ENCODE measurements at regions not wholly inside any gene's neighbourhood (a gene's known extent, or its start where the extent isn't known, plus 50 kb on each side); places are given as distances from the start of the nearest gene placed in this dataset.
"Not testable (repeated sequence)": the region's sequence is repeated elsewhere in the genome, so short reads cannot be mapped to it uniquely, and the experiment has no call there.

DNA sequence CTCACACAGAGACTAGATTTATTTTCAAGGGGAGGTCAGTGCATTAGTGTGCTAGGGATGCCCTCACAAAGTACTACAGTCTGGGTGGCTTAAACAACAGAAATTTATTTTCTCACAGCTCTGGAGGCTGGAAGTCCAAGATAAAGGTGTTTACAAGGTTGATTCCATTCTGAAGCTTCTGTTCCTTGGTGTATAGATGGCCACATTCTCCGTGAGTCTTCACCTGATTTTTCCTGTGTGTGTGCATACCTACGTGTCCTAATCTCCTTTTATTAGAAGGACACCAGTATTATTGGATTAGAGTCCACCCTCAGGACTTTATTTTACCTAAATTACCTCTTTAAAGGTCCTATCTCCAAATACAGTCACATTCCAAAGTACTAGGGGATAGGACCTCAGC is 91.7 kb upstream of the FRMD4A start:
- Histone ChIP-seq H3K4me2 (ENCODE audit: low read length) (no peak overlapping the region), H3K9me3 (ENCODE audit: low read length) (no peaks in the 10 kb centered on the region), H3K79me2 (ENCODE audit: insufficient read depth, low read depth, low read length) (no peaks in the 10 kb centered on the region), H3K4me1 (ENCODE audit: insufficient read depth, low read length, poor library complexity, severe bottlenecking) (no peaks in the 10 kb centered on the region), H2AFZ (ENCODE audit: low read length) (no peak overlapping the region), H4K20me1 (ENCODE audit: insufficient read depth, low read length) (no peaks in the 10 kb centered on the region), H3K36me3 (ENCODE audit: insufficient read depth, low read length) (no peaks in the 10 kb centered on the region), H3K27ac (ENCODE audit: low read depth, low read length, poor library complexity, severe bottlenecking) (no peak overlapping the region), H3K9me2 (ENCODE audit: insufficient read depth, low read length) (no peaks in the 10 kb centered on the region), H3K4me3 (ENCODE audit: low read depth, low read length, poor library complexity, severe bottlenecking) (no peak overlapping the region)
- ChIA-PET CTCF (ENCODE audit: unreplicated experiment) (no interaction called here), POLR2A (no interaction called here)
- no peak for TF ChIP-seq EZH2phosphoT487 (IDR thresholded peaks at IDR 0.05; ENCODE audit: borderline replicate concordance, low read depth, low read length)
- TF ChIP-seq, protein P1, sequence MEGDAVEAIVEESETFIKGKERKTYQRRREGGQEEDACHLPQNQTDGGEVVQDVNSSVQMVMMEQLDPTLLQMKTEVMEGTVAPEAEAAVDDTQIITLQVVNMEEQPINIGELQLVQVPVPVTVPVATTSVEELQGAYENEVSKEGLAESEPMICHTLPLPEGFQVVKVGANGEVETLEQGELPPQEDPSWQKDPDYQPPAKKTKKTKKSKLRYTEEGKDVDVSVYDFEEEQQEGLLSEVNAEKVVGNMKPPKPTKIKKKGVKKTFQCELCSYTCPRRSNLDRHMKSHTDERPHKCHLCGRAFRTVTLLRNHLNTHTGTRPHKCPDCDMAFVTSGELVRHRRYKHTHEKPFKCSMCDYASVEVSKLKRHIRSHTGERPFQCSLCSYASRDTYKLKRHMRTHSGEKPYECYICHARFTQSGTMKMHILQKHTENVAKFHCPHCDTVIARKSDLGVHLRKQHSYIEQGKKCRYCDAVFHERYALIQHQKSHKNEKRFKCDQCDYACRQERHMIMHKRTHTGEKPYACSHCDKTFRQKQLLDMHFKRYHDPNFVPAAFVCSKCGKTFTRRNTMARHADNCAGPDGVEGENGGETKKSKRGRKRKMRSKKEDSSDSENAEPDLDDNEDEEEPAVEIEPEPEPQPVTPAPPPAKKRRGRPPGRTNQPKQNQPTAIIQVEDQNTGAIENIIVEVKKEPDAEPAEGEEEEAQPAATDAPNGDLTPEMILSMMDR (conservative IDR thresholded peaks at IDR 0.05; ENCODE audit: low read length): no peak
- BruUV-seq (replicated peaks): no TSS peak
- no peak for DNase-seq (ENCODE audit: low spot score)
- intact Hi-C loops (cut with micrococcal nuclease; ENCODE audit: unreplicated experiment): no loop called here

DNA sequence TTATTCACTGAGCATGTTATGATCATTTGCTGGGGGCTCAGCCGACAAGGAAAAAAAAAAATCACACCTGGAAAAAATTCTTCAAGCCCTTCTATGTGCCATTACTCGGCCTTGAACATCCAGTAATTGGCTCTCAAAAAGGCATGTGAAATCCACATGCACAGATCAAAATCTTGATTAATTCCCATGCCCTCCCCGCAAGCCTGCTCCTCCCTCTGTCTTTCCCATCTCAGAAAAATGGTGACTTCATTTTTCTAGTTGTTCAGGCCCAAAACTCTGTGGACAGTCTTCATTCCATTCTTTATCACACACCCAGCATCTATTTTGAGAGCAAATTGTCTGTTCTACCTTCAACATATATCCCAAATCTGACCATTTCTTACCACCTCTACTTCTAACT is 91.2 kb upstream of the FRMD4A start:
- TF ChIP-seq, protein P1 (conservative IDR thresholded peaks at IDR 0.05; ENCODE audit: low read length): no peak
- no peak for TF ChIP-seq EZH2phosphoT487 (IDR thresholded peaks at IDR 0.05; ENCODE audit: borderline replicate concordance, low read depth, low read length)
- Histone ChIP-seq H3K36me3 (ENCODE audit: insufficient read depth, low read length) (no peaks in the 10 kb centered on the region), H3K4me2 (ENCODE audit: low read length) (no peak overlapping the region), H3K4me3 (ENCODE audit: low read depth, low read length, poor library complexity, severe bottlenecking) (no peak overlapping the region), H3K4me1 (ENCODE audit: insufficient read depth, low read length, poor library complexity, severe bottlenecking) (no peaks in the 10 kb centered on the region), H4K20me1 (ENCODE audit: insufficient read depth, low read length) (no peaks in the 10 kb centered on the region), H3K79me2 (ENCODE audit: insufficient read depth, low read depth, low read length) (no peaks in the 10 kb centered on the region), H3K27ac (ENCODE audit: low read depth, low read length, poor library complexity, severe bottlenecking) (no peak overlapping the region), H3K9me3 (ENCODE audit: low read length) (no peaks in the 10 kb centered on the region), H3K9me2 (ENCODE audit: insufficient read depth, low read length) (no peaks in the 10 kb centered on the region), H2AFZ (ENCODE audit: low read length) (no peak overlapping the region)
- ChIA-PET CTCF (ENCODE audit: unreplicated experiment) (no interaction called here), POLR2A (interaction anchor here (0.8 kb wide), 1 partner anchor 9 kb away, joined by 3 read pairs; no protein-coding TSS in a partner anchor)
- intact Hi-C loops (cut with micrococcal nuclease; ENCODE audit: unreplicated experiment): no loop called here
- DNase-seq (ENCODE audit: low spot score): no peak
- no TSS peak for BruUV-seq (replicated peaks)

DNA sequence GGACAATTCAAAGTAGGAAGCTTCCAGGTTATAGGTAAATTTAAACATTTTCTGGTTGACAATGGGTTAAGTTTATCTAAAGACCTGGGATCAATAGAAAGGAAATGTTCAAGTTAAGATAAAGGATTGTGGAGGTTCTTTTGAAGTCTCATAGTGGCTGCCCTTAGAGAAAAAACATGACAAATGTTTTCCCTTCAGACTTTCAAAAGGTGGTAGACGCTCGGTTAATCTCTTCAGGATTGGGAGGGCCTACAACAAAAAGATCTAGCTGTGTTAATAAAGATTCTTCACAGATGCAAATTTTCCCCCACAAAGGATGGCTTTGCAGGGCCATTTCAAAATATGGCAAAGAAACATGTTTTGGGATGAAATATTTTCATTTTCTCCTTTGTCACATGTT is 86.6 kb upstream of the FRMD4A start:
- H3K4me3 ChIP-seq (ENCODE audit: low read depth, low read length, poor library complexity, severe bottlenecking); CTCF ChIA-PET (ENCODE audit: unreplicated experiment); H3K4me1 ChIP-seq (ENCODE audit: insufficient read depth, low read length, poor library complexity, severe bottlenecking); DNase-seq (ENCODE audit: low spot score); BruUV-seq (replicated peaks); H3K4me2 ChIP-seq (ENCODE audit: low read length); intact Hi-C loops (cut with micrococcal nuclease; ENCODE audit: unreplicated experiment); H3K36me3 ChIP-seq (ENCODE audit: insufficient read depth, low read length); H4K20me1 ChIP-seq (ENCODE audit: insufficient read depth, low read length); H3K9me2 ChIP-seq (ENCODE audit: insufficient read depth, low read length); H2AFZ ChIP-seq (ENCODE audit: low read length); H3K9me3 ChIP-seq (ENCODE audit: low read length); H3K79me2 ChIP-seq (ENCODE audit: insufficient read depth, low read depth, low read length); H3K27ac ChIP-seq (ENCODE audit: low read depth, low read length, poor library complexity, severe bottlenecking): not testable (repeated sequence)
- POLR2A ChIA-PET: interaction anchor here (1.0 to 1.6 kb wide), 2 partner anchors 8 to 1250 kb away, joined by 3 read pairs; no protein-coding TSS in a partner anchor

All from OCI-LY7 (cell line).